PC-3 (cell line): ENCODE measurements at regions not wholly inside any gene's neighbourhood (a gene's known extent, or its start where the extent isn't known, plus 50 kb on each side); places are given as distances from the start of the nearest gene placed in this dataset.

Source experiments
- ATAC-seq: fragments of 200-7000 bp; cut with Tn5 transposase; 2 replicates; pipeline ENCODE4 v1.9.1; 2020; ENCODE audit warnings: mild to moderate bottlenecking, moderate library complexity
- BruUV-seq: library from RNA; stranded (reverse); fragments of 400-500 nt; replicated peaks from 2 replicates; lab custom pipeline; 2021; lab: Mats Ljungman, UMichigan
- CTCF ChIA-PET: fragments of 300-600 bp; sonication (Branson Sonifier 250); formaldehyde crosslinking; loops from one replicate; lab custom pipeline; 2022; ENCODE audit warnings: antibody characterized with exemption; lab: Charles Lee
- POLR2A ChIA-PET: fragments of 300-600 bp; sonication (Branson Sonifier 250); formaldehyde crosslinking; loops from one replicate; lab custom pipeline; 2022; ENCODE audit warnings: antibody characterized with exemption; ENCODE audit not compliant: unreplicated experiment; lab: Charles Lee
- DNase-seq: peaks from one replicate; pipeline ENCODE4 v3.0.0-alpha.2; 2015
- H2AFZ ChIP-seq: fragments of 300-600 bp; sonication (generic); 2 replicates; pipeline ENCODE4 v1.6.0; 2016; ENCODE audit warnings: antibody characterized with exemption, low read length
- H3F3A ChIP-seq: fragments of 300-600 bp; sonication (generic); one replicate; pipeline ENCODE4 v1.6.0; 2017; ENCODE audit warnings: antibody characterized with exemption, low read length, control low read depth, mild to moderate bottlenecking; ENCODE audit not compliant: unreplicated experiment
- H3K27ac ChIP-seq: fragments of 300-600 bp; sonication (generic); 2 replicates; pipeline ENCODE4 v1.5.1; 2016; ENCODE audit warnings: mild to moderate bottlenecking, low read length
- H3K27me3 ChIP-seq: fragments of 300-600 bp; sonication (generic); 2 replicates; pipeline ENCODE4 v1.6.1; 2016; ENCODE audit warnings: low read length, mixed read lengths
- H3K36me3 ChIP-seq: fragments of 300-600 bp; sonication (generic); 2 replicates; pipeline ENCODE4 v1.6.1; 2016; ENCODE audit warnings: low read depth, mixed run types, low read length, mixed read lengths
- H3K4me1 ChIP-seq: fragments of 300-600 bp; sonication (generic); 2 replicates; pipeline ENCODE4 v1.5.1; 2016; ENCODE audit warnings: low read length; ENCODE audit not compliant: insufficient read depth
- H3K4me2 ChIP-seq: fragments of 300-600 bp; sonication (generic); 2 replicates; pipeline ENCODE4 v1.6.0; 2016; ENCODE audit warnings: low read length
- H3K4me3 ChIP-seq: fragments of 300-600 bp; sonication (generic); 2 replicates; pipeline ENCODE4 v1.5.1; 2016; ENCODE audit warnings: mild to moderate bottlenecking, low read length, mixed read lengths
- H3K79me2 ChIP-seq: fragments of 300-600 bp; sonication (generic); 2 replicates; pipeline ENCODE4 v1.6.1; 2017; ENCODE audit warnings: low read length, mixed read lengths
- H3K9ac ChIP-seq: fragments of 300-600 bp; sonication (generic); 2 replicates; pipeline ENCODE4 v1.6.0; 2016; ENCODE audit warnings: mild to moderate bottlenecking, low read length
- H3K9me2 ChIP-seq: fragments of 300-600 bp; sonication (generic); replicated peaks from 2 replicates; pipeline ENCODE4 v1.6.1; 2016; ENCODE audit warnings: mixed run types, low read length, mixed read lengths
- H3K9me3 ChIP-seq: fragments of 300-600 bp; sonication (generic); 2 replicates; pipeline ENCODE4 v1.6.1; 2016; ENCODE audit warnings: low read length, mixed read lengths
- H4K20me1 ChIP-seq: fragments of 300-600 bp; sonication (generic); 2 replicates; pipeline ENCODE4 v1.6.1; 2016; ENCODE audit warnings: low read length, mixed read lengths
- CTCF ChIP-seq: fragments of 300-600 bp; sonication (generic); conservative IDR thresholded peaks from 2 replicates; pipeline ENCODE4 v1.5.1; 2017; ENCODE audit warnings: antibody characterized with exemption, low read depth, mild to moderate bottlenecking, low read length
- EZH2 ChIP-seq: fragments of 300-600 bp; sonication (generic); IDR thresholded peaks from one replicate; pipeline ENCODE4 v1.6.1; 2017; ENCODE audit warnings: antibody characterized with exemption, mild to moderate bottlenecking, low read length; ENCODE audit not compliant: unreplicated experiment
- EZH2phosphoT487 ChIP-seq: fragments of 300-600 bp; sonication (generic); IDR thresholded peaks from 2 replicates; pipeline ENCODE4 v1.6.1; 2018; ENCODE audit warnings: mild to moderate bottlenecking, antibody characterized with exemption, low read length, borderline replicate concordance
- intact Hi-C: fragments of 100-400 bp; cut with micrococcal nuclease; formaldehyde crosslinking; loops from 2 replicates; pipeline ENCODE4 v1.9.0; 2023

DNA sequence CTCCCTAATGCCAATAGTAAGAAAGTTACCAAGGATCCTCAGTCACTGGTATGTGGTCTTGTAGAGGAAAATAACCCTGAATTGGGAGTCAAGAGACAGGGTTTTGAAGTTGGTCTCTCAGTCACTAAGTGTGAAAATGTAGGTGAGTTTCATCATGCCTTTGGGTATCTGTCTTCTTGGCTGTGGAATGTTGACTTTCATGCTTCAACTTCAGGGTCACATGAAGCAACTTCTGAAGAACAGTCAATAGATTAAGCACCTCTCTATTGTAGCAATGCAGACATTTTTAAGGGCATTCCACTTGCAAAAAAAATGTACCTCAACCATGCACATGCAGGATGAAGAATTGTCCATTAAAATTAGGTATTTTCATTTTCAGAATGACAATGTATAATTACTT, 194.6 kb downstream of the CSNK1G3 start:
- ChIA-PET POLR2A (no interaction called here), CTCF (no interaction called here)
- Histone ChIP-seq H3K9me2 (no peaks in the 10 kb centered on the region), H3K27me3 (no peaks in the 10 kb centered on the region), H3K4me2 (no peak overlapping the region), H3K4me3 (no peak overlapping the region), H2AFZ (no peak overlapping the region), H4K20me1 (no peaks in the 10 kb centered on the region), H3K36me3 (no peaks in the 10 kb centered on the region), H3K79me2 (no peaks in the 10 kb centered on the region), H3K9me3 (no peaks in the 10 kb centered on the region), H3K27ac (no peak overlapping the region), H3K9ac (no peak overlapping the region), H3K4me1 (peaks cover 17% of the 10 kb centered on the region), H3F3A (no peaks in the 10 kb centered on the region)
- intact Hi-C loops = loop anchor here (10.0 kb wide), 1 partner anchor 108 kb away; no protein-coding TSS in a partner anchor
- DNase-seq (no peak), ATAC-seq (no peak)
- TF ChIP-seq EZH2 (no peak), CTCF (no peak), EZH2phosphoT487 (no peak)
- no TSS peak for BruUV-seq

DNA sequence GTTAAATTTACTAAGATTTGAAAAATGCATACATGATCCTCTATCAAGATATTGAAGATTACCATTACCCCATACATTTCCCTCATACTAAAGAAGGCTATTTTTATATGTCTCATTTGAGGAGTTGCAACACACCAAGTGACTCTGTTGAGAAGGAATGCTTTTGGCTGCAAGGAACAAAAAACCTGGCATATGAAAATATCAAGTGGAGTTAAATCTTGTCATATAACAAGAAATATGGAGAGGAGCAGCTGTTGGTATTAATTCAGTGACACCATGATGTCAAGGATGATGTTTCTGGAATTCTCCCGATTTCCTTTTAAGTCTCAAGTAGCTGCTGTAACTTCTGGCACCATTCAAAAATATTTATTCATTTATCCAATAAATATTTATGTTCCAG, 193.8 kb downstream of the CSNK1G3 start:
- CTCF ChIA-PET = no interaction called here
- POLR2A ChIA-PET = no interaction called here
- Histone ChIP-seq H3K9me3 (no peaks in the 10 kb centered on the region), H3K27ac (no peak overlapping the region), H3K9ac (no peak overlapping the region), H4K20me1 (no peaks in the 10 kb centered on the region), H3K4me2 (no peak overlapping the region), H3F3A (no peaks in the 10 kb centered on the region), H3K27me3 (no peaks in the 10 kb centered on the region), H3K9me2 (no peaks in the 10 kb centered on the region), H3K36me3 (no peaks in the 10 kb centered on the region), H3K79me2 (no peaks in the 10 kb centered on the region), H3K4me3 (no peak overlapping the region), H2AFZ (no peak overlapping the region), H3K4me1 (peaks cover 25% of the 10 kb centered on the region)
- TF ChIP-seq CTCF (no peak), EZH2phosphoT487 (no peak)
- DNase-seq (peak; percentile 20), ATAC-seq (no peak)
- intact Hi-C loops = loop anchor here (10.0 kb wide), 1 partner anchor 109 kb away; no protein-coding TSS in a partner anchor
- BruUV-seq = no TSS peak

GRCh38 chr5:123701511-123702200, 189.7 kb downstream of the CSNK1G3 start:
- Histone ChIP-seq H3K79me2 (no peaks in the 10 kb centered on the region), H3K4me2 (peak overlapping the region; percentile 28), H3K4me3 (no peak overlapping the region), H3K27me3 (no peaks in the 10 kb centered on the region), H3K36me3 (no peaks in the 10 kb centered on the region), H3K4me1 (peaks cover 19% of the 10 kb centered on the region), H4K20me1 (no peaks in the 10 kb centered on the region), H3F3A (no peaks in the 10 kb centered on the region), H3K9ac (no peak overlapping the region), H3K27ac (peak overlapping the region; percentile 58; the same call in 1 of the 2 replicates), H3K9me2 (no peaks in the 10 kb centered on the region), H2AFZ (no peak overlapping the region), H3K9me3 (no peaks in the 10 kb centered on the region)
- ChIA-PET CTCF (no interaction called here), POLR2A (no interaction called here)
- no TSS peak for BruUV-seq
- intact Hi-C loops = loop anchor here (10.0 kb wide), 1 partner anchor 113 kb away; no protein-coding TSS in a partner anchor
- TF ChIP-seq CTCF (no peak), EZH2phosphoT487 (no peak), EZH2 (no peak)
- DNase-seq (no peak), ATAC-seq (no peak)
